VCaP (cell line): ENCODE measurements at regions not wholly inside any gene's neighbourhood (a gene's known extent, or its start where the extent isn't known, plus 50 kb on each side); places are given as distances from the start of the nearest gene placed in this dataset.
"Not testable (repeated sequence)": the region's sequence is repeated elsewhere in the genome, so short reads cannot be mapped to it uniquely, and the experiment has no call there.

Experiments used
- H3K27ac ChIP-seq: fragments of 450-650 bp; 2 replicates; pipeline ENCODE4 v1.5.1; 2017
- TF ChIP-seq, protein P1 (sequence below): fragments of 450-650 bp; conservative IDR thresholded peaks from 2 replicates; pipeline ENCODE4 v1.5.1; 2017; ENCODE audit warnings: mild to moderate bottlenecking, moderate library complexity

DNA sequence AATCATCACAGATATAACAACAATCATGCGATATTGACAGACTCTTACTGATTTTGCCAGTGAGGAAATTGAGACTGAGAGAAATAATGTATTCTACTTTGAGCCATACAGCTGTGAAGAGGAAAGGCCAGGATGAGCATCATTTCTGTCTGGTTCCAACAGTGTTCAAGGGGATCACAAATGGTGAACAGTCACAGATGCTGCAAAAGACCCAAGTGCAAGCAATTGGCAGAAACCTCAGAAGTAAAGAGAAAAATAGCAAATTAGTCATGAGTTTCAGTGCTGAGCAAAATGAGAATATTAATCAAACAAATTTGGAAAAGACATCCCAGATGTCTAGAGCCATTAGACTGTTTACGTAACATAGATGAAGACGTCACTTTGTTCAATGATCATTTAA, 114.1 kb downstream of the RAB38 start:
- H3K27ac ChIP-seq: no peak overlapping the region
- TF ChIP-seq, protein P1, sequence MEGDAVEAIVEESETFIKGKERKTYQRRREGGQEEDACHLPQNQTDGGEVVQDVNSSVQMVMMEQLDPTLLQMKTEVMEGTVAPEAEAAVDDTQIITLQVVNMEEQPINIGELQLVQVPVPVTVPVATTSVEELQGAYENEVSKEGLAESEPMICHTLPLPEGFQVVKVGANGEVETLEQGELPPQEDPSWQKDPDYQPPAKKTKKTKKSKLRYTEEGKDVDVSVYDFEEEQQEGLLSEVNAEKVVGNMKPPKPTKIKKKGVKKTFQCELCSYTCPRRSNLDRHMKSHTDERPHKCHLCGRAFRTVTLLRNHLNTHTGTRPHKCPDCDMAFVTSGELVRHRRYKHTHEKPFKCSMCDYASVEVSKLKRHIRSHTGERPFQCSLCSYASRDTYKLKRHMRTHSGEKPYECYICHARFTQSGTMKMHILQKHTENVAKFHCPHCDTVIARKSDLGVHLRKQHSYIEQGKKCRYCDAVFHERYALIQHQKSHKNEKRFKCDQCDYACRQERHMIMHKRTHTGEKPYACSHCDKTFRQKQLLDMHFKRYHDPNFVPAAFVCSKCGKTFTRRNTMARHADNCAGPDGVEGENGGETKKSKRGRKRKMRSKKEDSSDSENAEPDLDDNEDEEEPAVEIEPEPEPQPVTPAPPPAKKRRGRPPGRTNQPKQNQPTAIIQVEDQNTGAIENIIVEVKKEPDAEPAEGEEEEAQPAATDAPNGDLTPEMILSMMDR: no peak

DNA sequence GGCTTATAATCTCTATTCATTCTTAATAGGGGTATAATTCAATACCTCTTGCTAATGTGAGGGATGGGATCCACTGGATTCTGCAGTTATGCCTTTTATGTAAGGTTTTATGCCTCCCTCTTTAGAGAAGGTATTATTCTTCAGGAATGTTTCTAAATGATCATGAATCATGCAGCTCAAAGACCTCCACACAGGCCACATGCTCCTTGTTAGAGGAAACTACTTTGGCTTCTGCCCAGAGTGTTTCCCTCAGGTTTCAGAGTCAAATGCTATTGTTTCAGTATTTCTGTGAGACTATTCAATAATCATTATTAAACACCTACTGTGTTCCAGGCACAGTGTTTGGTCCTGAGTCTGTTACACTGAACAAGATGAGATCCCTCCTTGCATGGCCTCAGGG, 115.9 kb downstream of the RAB38 start:
- TF ChIP-seq, protein P1: no peak
- H3K27ac ChIP-seq: no peak overlapping the region

DNA sequence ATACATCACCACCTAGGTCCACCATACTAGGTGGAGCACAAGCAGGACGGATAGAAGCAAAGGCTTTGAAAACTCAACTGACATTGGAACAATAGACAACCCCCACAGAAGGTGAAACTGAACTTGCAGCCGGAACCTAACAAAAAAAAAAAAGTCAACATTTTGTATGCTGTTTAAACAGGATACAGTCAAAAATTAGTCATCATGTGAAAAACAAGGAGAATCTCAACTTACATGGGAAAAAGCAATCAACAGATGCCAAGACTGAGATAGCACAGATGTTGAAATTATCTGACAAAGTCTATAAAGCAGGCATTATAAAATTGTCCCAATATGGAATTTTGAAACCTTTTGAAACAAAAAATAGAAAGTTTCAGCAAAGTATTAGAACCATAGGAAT, 123.8 kb downstream of the RAB38 start:
- TF ChIP-seq, protein P1: no peak
- H3K27ac ChIP-seq: no peak overlapping the region

DNA sequence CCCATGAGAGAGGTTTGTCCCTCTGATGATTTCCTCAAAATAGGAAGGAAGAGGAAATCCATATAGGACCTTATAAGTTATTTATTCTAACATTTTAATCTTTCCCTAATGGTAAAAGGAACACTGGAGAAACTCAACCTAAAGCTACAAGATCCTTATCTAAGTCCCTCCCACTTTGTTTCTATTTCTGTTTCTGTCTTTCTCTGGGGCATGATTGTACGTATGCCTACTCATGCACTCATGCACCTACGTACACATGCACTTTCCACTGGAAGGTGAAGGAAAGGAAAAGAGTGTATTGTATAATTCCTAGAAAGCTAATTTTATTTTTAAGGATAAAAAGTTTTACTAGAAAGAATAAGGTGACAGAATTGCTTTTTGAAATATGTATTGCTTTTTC, 125.0 kb downstream of the RAB38 start:
- no peak overlapping the region for H3K27ac ChIP-seq
- TF ChIP-seq, protein P1: no peak

DNA sequence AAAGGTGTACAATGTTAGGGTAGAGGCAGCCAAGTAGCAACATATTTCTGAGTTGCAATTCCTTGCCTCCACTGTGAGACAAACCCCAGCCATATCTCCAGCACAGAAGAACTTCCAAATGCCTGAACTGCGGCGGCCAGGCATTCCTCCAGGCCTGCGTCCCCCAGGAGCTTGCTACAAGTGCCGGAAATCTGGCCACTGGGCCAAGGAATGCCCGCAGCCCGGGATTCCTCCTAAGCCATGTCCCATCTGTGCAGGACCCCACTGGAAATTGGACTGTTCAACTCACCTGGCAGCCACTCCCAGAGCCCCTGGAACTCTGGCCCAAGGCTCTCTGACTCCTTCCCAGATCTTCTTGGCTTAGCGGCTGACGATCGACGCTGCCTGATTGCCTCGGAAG, 130.0 kb downstream of the RAB38 start:
- H3K27ac ChIP-seq: not testable (repeated sequence)

DNA sequence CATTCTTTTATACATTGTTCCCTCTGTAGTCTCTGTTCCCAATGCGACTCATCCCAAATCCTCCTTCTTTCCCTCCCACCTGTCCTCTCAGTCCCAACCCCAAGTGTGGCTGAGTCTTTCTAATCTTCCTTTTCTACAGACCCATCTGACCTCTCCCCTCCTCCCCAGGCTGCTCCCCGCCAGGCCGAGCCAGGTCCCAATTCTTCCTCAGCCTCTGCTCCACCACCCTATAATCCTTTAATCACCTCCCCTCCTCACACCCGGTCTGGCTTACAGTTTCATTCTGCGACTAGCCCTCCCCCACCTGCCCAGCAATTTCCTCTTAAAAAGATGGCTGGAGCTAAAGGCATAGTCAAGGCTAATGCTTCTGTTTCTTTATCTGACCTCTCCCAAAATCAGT, 130.6 kb downstream of the RAB38 start:
- H3K27ac ChIP-seq: not testable (repeated sequence)

DNA sequence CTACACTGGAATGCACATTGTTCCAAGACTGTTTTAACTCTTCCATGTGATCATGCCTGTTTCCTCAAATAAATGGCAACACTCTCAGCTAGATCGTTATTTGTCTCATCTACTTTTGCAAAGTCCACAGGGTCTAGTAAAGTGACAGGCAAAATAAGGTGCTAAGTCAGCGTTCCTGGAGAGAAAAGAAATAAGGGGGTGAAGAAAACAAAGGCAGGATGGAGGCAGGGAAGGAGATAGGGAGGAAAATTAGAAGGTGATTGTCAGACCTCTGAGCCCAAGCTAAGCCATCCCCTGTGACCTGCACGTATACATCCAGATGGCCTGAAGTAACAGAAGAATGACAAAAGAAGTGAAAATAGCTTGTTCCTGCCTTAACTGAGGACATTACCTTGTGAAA, 132.1 kb downstream of the RAB38 start:
- no peak overlapping the region for H3K27ac ChIP-seq
- TF ChIP-seq, protein P1: no peak

DNA sequence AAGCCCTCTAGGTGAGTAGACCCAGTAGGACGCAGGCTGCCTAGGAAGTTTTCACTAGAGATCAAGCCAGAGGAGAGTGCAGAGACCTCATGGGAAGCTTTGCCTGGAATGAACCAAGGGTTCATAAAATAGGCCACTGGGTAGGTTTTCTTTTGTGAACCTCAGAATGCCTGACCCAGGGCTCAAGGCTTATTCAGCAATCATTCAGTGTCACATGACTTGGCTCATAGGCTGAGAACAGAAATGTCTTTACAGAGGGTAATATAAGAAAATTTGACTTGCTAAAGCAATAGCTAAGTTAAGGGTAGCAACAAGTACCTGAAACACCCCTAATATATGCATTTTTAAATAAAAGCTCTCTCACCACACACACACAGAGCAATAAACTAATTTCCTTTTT, 132.6 kb downstream of the RAB38 start:
- H3K27ac ChIP-seq: no peak overlapping the region
- TF ChIP-seq, protein P1: no peak

DNA sequence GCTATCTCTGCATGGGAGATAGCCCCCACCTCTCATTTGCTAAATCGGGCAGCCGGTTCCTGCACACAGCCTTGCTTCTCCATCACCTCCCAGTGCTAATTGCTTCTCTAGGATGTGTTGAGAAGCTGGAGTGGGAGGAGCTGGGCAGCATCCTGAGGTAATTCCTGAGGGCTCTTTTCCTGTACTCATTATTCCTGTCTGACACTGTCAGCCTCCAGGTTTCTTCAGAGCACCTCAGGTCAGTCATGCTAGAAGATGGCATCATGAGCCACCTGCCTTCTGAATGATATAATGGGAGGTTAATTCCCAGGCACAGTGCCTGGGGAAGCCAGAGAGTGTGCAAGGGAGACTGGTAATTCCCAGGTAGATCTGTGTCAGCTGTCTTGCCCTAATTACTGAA, 133.0 kb downstream of the RAB38 start:
- TF ChIP-seq, protein P1: no peak
- H3K27ac ChIP-seq: no peak overlapping the region
